Gastrocnemius medialis (tissue), 4 donors: ENCODE measurements at regions not wholly inside any gene's neighbourhood (a gene's known extent, or its start where the extent isn't known, plus 50 kb on each side); places are given as distances from the start of the nearest gene placed in this dataset.

Source experiments
- ATAC-seq, 2 donors: fragments of 150-250 bp; one replicate each; pipeline ENCODE4 v1.9.1; 2016
- DNase-seq, 2 donors: peaks; one replicate each; pipeline ENCODE4 v3.0.0-alpha.2; 2019
- H3K27ac ChIP-seq, 4 donors: fragments of 200-600 bp; sonication (generic); 1 replicate in 1 of 4; 2 replicates in 3 of 4; pipeline ENCODE4 v1.5.1; 2016 to 2018; ENCODE audit warnings: mild to moderate bottlenecking in 2 of 4, moderate library complexity in 1 of 4
- H3K27me3 ChIP-seq, 3 donors: fragments of 200-600 bp; sonication (generic) in 2 of 3; 1 replicate in 1 of 3; 2 replicates in 2 of 3; pipeline versions ENCODE4 v1.5.1 to v1.6.0; 2016 to 2019; ENCODE audit warnings: mild to moderate bottlenecking in 1 of 3, moderate library complexity in 1 of 3
- H3K36me3 ChIP-seq, 2 donors: fragments of 200-600 bp; sonication (generic) in 1 of 2; one replicate each; pipeline ENCODE4 v1.5.1; 2017 to 2018
- H3K4me1 ChIP-seq, 2 donors: fragments of 200-600 bp; sonication (generic) in 1 of 2; one replicate each; pipeline ENCODE4 v1.5.1; 2016 to 2017; ENCODE audit warnings: mild to moderate bottlenecking in 2 of 2
- H3K4me3 ChIP-seq, 4 donors: fragments of 200-600 bp; sonication (generic) in 3 of 4; 1 replicate in 1 of 4; 2 replicates in 3 of 4; pipeline ENCODE4 v1.5.1; 2016 to 2019; ENCODE audit warnings: mild to moderate bottlenecking in 2 of 4
- H3K9me3 ChIP-seq, 3 donors: fragments of 200-600 bp; sonication (generic) in 2 of 3; 1 replicate in 1 of 3; 2 replicates in 2 of 3; pipeline ENCODE4 v1.5.1; 2016 to 2019
- POLR2A ChIP-seq, 2 donors: fragments of 450-650 bp; IDR thresholded peaks; one replicate each; pipeline ENCODE4 v1.6.1; 2017; ENCODE audit warnings: antibody characterized with exemption in 2 of 2, mild to moderate bottlenecking in 2 of 2, moderate library complexity in 2 of 2
- in situ Hi-C, 4 donors: fragments of 200-750 bp; cut with MboI; loops; one replicate each; pipeline versions ENCODE4 v1.15.0 to v1.8.0; 2017; ENCODE audit warnings: low sequenced_read_pairs in 4 of 4
- intact Hi-C: fragments of 100-400 bp; cut with DNase I; formaldehyde crosslinking; loops from one replicate; pipeline ENCODE4 v1.15.1; 2023; ENCODE audit warnings: low total_unique reads
- TF ChIP-seq, protein P1 (sequence below), 5 experiments: fragments of 450-650 bp in 3 of 5; fragments of 200-600 bp in 2 of 5; sonication (generic) in 2 of 5; IDR thresholded peaks in 4 of 5; conservative IDR thresholded peaks in 1 of 5; 1 replicate in 4 of 5; 2 replicates in 1 of 5; pipeline ENCODE4 v1.5.1; 2016 to 2019; ENCODE audit warnings: antibody characterized with exemption in 5 of 5, mild to moderate bottlenecking in 3 of 5, moderate library complexity in 3 of 5

DNA sequence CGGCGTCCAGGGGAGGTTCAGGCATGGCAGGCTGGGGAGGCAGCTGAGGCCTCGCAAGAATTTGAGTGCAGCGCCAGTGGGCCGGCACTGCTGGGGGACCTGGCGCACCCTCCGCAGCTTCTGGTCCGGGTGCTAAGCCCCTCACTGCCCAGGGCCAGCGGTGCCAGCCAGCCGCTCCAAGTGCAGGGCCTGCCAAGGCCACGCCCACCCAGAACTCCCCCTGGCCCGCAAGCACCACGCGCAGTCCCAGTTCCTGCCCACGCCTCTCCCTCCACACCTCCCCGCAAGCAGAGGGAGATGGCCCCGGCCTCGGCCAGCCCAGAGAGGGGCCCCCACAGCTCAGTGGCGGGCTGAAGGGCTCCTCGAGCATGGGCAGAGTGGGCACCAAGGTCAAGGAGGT is 2017.3 kb downstream of the LRRC4C start:
- DNase-seq (no peak), ATAC-seq (no peak)
- Histone ChIP-seq H3K27me3 (no peaks in the 10 kb centered on the region), H3K36me3 (no peaks in the 10 kb centered on the region), H3K9me3 (no peaks in the 10 kb centered on the region), H3K27ac (no peak overlapping the region), H3K4me3 (no peak overlapping the region), H3K4me1 (no peaks in the 10 kb centered on the region)
- no peak for TF ChIP-seq POLR2A (IDR thresholded peaks at IDR 0.05)
- TF ChIP-seq, protein P1, sequence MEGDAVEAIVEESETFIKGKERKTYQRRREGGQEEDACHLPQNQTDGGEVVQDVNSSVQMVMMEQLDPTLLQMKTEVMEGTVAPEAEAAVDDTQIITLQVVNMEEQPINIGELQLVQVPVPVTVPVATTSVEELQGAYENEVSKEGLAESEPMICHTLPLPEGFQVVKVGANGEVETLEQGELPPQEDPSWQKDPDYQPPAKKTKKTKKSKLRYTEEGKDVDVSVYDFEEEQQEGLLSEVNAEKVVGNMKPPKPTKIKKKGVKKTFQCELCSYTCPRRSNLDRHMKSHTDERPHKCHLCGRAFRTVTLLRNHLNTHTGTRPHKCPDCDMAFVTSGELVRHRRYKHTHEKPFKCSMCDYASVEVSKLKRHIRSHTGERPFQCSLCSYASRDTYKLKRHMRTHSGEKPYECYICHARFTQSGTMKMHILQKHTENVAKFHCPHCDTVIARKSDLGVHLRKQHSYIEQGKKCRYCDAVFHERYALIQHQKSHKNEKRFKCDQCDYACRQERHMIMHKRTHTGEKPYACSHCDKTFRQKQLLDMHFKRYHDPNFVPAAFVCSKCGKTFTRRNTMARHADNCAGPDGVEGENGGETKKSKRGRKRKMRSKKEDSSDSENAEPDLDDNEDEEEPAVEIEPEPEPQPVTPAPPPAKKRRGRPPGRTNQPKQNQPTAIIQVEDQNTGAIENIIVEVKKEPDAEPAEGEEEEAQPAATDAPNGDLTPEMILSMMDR (IDR thresholded peaks at IDR 0.05 in 4 of 5, conservative IDR thresholded peaks at IDR 0.05 in 1 of 5) = no peak
- in situ Hi-C loops (no loop called here), intact Hi-C loops (no loop called here)

DNA sequence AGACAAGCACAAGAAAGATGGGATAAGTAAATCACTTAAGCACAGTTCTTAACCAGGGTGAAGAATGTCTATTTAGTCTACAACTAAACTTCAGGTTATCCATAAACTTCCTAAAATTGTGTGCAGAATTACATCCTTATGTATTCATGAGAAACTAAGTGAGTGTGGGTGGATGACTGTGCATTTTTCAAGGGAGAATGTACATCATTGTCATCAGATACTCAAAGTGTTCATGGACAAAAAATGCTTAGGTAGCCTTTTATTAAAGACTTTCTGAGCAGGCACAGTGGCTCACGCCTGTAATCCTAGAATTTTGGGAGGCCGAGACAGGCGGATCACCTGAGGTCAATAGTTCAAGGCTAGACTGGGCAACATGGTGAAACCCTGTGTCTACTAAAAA is 2023.8 kb downstream of the LRRC4C start:
- intact Hi-C loops = no loop called here
- ATAC-seq (no peak), DNase-seq (no peak)
- no peak overlapping the region for H3K27ac ChIP-seq
- in situ Hi-C loops = no loop called here
- H3K4me1 ChIP-seq = no peaks in the 10 kb centered on the region
- H3K27me3 ChIP-seq = no peaks in the 10 kb centered on the region
- no peaks in the 10 kb centered on the region for H3K36me3 ChIP-seq
- no peak overlapping the region for H3K4me3 ChIP-seq
- no peak for TF ChIP-seq POLR2A (IDR thresholded peaks at IDR 0.05)
- TF ChIP-seq, protein P1 (IDR thresholded peaks at IDR 0.05 in 4 of 5, conservative IDR thresholded peaks at IDR 0.05 in 1 of 5) = no peak
- H3K9me3 ChIP-seq = no peaks in the 10 kb centered on the region

DNA sequence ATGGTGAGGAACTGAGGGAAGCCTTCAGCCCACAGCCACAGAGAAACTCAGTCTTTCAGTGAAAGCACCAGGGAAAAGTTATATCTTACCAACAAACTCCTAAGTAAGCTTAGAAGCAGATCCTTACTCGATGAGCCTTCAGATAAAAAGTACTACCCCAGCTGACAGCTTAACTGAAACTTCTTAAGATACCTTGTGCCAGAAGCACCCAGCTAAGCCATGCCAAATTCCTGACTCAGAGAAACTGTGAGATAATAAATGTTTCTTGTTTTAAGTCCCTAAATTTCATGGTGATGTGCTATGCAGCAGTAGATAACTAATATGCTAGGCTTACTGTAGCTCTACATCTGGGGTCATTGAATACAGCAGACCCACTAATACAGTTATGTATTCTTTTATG is 2025.0 kb downstream of the LRRC4C start:
- in situ Hi-C loops = no loop called here
- no peaks in the 10 kb centered on the region for H3K27me3 ChIP-seq
- TF ChIP-seq, protein P1 (IDR thresholded peaks at IDR 0.05 in 4 of 5, conservative IDR thresholded peaks at IDR 0.05 in 1 of 5) = no peak
- TF ChIP-seq POLR2A (IDR thresholded peaks at IDR 0.05) = no peak
- H3K4me3 ChIP-seq = no peak overlapping the region
- intact Hi-C loops = no loop called here
- H3K36me3 ChIP-seq = no peaks in the 10 kb centered on the region
- DNase-seq (no peak), ATAC-seq (no peak)
- no peak overlapping the region for H3K27ac ChIP-seq
- no peaks in the 10 kb centered on the region for H3K4me1 ChIP-seq
- H3K9me3 ChIP-seq = no peaks in the 10 kb centered on the region

DNA sequence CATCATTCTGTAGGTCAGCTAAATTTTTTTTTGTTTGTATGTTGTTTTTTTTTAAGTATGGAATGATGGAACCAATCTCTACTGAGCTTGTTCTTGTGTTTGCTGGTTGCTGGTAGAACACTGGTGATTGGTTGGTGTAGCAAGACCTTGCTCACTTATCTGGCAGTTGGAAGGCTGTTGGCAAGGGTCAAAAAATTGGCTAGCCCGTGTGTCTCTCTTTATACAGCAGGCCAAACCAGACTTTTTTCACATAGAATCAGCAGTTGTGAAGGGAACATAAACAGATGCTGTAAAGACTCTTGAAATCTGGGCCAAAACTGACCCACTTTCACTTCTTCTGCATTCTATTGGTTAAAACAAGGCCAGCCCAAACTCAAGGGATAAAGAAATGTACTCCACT is 2026.5 kb downstream of the LRRC4C start:
- ATAC-seq (no peak), DNase-seq (no peak)
- TF ChIP-seq POLR2A (IDR thresholded peaks at IDR 0.05) = no peak
- TF ChIP-seq, protein P1 (IDR thresholded peaks at IDR 0.05 in 4 of 5, conservative IDR thresholded peaks at IDR 0.05 in 1 of 5) = no peak
- in situ Hi-C loops (no loop called here), intact Hi-C loops (no loop called here)
- Histone ChIP-seq H3K27ac (no peak overlapping the region), H3K27me3 (no peaks in the 10 kb centered on the region), H3K4me3 (no peak overlapping the region), H3K4me1 (no peaks in the 10 kb centered on the region), H3K36me3 (no peaks in the 10 kb centered on the region), H3K9me3 (no peaks in the 10 kb centered on the region)

DNA sequence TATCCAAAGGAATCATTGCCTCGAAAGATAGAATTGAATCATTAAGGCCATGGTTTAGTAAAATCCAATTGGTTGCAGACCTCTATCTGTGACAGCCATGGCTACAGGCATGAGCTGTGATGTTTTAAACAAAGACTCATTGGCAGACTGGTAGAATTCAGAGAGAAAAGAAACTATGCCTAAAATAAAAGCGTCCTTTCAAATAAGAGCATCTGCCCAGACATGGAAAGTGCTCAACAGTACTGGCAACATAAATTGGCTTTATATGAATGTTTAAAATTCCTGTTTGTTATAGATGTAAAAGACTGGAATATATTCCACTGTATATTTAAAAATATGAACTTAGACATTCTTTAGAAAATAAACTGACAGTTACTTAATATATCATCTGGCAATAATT is 2034.2 kb downstream of the LRRC4C start:
- ATAC-seq (no peak), DNase-seq (no peak)
- intact Hi-C loops = no loop called here

More for the DNA sequence above, 2034.2 kb downstream of the LRRC4C start:
- in situ Hi-C loops = no loop called here
- no peak overlapping the region for H3K27ac ChIP-seq
- H3K36me3 ChIP-seq = no peaks in the 10 kb centered on the region
- no peaks in the 10 kb centered on the region for H3K9me3 ChIP-seq
- H3K27me3 ChIP-seq = no peaks in the 10 kb centered on the region
- TF ChIP-seq, protein P1 (IDR thresholded peaks at IDR 0.05 in 4 of 5, conservative IDR thresholded peaks at IDR 0.05 in 1 of 5) = no peak
- TF ChIP-seq POLR2A (IDR thresholded peaks at IDR 0.05) = no peak
- no peaks in the 10 kb centered on the region for H3K4me1 ChIP-seq
- H3K4me3 ChIP-seq = no peak overlapping the region
